SK-N-SH (cell line): ENCODE measurements at regions not wholly inside any gene's neighbourhood (a gene's known extent, or its start where the extent isn't known, plus 50 kb on each side); places are given as distances from the start of the nearest gene placed in this dataset.

Experiments
- CTCF ChIA-PET: fragments of 300-600, 350-600 bp; formaldehyde crosslinking; extraction: SDS; loops from one replicate; lab custom pipeline; 2021; lab: Yijun Ruan, JAX
- POLR2A ChIA-PET: fragments of 350-600 bp; sonication (Branson Sonifier 250); formaldehyde crosslinking; extraction: SDS; loops from one replicate; lab custom pipeline; 2020; ENCODE audit warnings: antibody characterized with exemption, inconsistent platforms; lab: Yijun Ruan, JAX
- DNase-seq: peaks from one replicate; pipeline ENCODE4 v3.0.0; 2012
- H2AFZ ChIP-seq: fragments of 200-600 bp; sonication (generic); 2 replicates; pipeline ENCODE4 v1.8.1; 2016; ENCODE audit warnings: antibody characterized with exemption, mild to moderate bottlenecking, low read depth
- H3F3A ChIP-seq: fragments of 200-600 bp; sonication (generic); replicated peaks from 2 replicates; pipeline ENCODE3; 2016; ENCODE audit warnings: antibody characterized with exemption, mild to moderate bottlenecking; ENCODE audit not compliant: insufficient read depth
- H3K27ac ChIP-seq, 2 experiments: fragments of 200-500 bp in 1 of 2; fragments of 200-600 bp in 1 of 2; sonication (Bioruptor generic) in 1 of 2; sonication (generic), shearing (Covaris generic) in 1 of 2; 2 replicates each; pipeline versions ENCODE4 v1.5.1 to v1.6.1; 2014 to 2016; ENCODE audit warnings: low read depth in 2 of 2, inconsistent platforms in 1 of 2, low read length in 1 of 2, mild to moderate bottlenecking in 1 of 2, mixed read lengths in 1 of 2
- H3K27me3 ChIP-seq: fragments of 200-600 bp; sonication (generic), shearing (Covaris generic); 2 replicates; pipeline ENCODE4 v1.6.1; 2016; ENCODE audit warnings: mixed run types; ENCODE audit not compliant: insufficient read depth
- H3K36me3 ChIP-seq, 2 experiments: fragments of 200-500 bp in 1 of 2; fragments of 200-600 bp in 1 of 2; sonication (Bioruptor generic) in 1 of 2; sonication (generic) in 1 of 2; replicated peaks in 1 of 2; 2 replicates each; pipeline versions ENCODE3 to v1.5.1; 2014 to 2016; ENCODE audit warnings: low read length in 1 of 2, mild to moderate bottlenecking in 1 of 2; ENCODE audit not compliant: insufficient read depth in 2 of 2, control insufficient read depth in 1 of 2
- H3K4me1 ChIP-seq, 2 experiments: fragments of 200-500 bp in 1 of 2; fragments of 200-600 bp in 1 of 2; sonication (Bioruptor generic) in 1 of 2; sonication (generic), shearing (Covaris generic) in 1 of 2; 2 replicates each; pipeline versions ENCODE4 v1.5.1 to v1.6.1; 2014 to 2016; ENCODE audit warnings: low read depth in 1 of 2, low read length in 1 of 2, mixed run types in 1 of 2; ENCODE audit not compliant: insufficient read depth in 2 of 2, control insufficient read depth in 1 of 2
- H3K4me2 ChIP-seq: fragments of 200-600 bp; sonication (generic), shearing (Covaris generic); 2 replicates; pipeline ENCODE4 v1.6.1; 2017; ENCODE audit warnings: mixed run types
- H3K4me3 ChIP-seq, 2 experiments: fragments of 200-500 bp in 1 of 2; fragments of 200-600 bp in 1 of 2; sonication (Bioruptor generic) in 1 of 2; sonication (generic), shearing (Covaris generic) in 1 of 2; 2 replicates each; pipeline versions ENCODE4 v1.5.1 to v1.8.1; 2014 to 2016; ENCODE audit warnings: low read depth in 2 of 2, inconsistent platforms in 1 of 2, low read length in 1 of 2, mild to moderate bottlenecking in 1 of 2, mixed read lengths in 1 of 2, moderate library complexity in 1 of 2
- H3K79me2 ChIP-seq: fragments of 200-600 bp; sonication (generic); 2 replicates; pipeline ENCODE4 v1.8.1; 2017; ENCODE audit warnings: mild to moderate bottlenecking; ENCODE audit not compliant: insufficient read depth
- H3K9ac ChIP-seq: fragments of 200-600 bp; sonication (generic); 2 replicates; pipeline ENCODE4 v1.6.1; 2017; ENCODE audit warnings: mixed run types
- H3K9me2 ChIP-seq: fragments of 200-600 bp; sonication (generic); 2 replicates; pipeline ENCODE4 v1.6.1; 2017; ENCODE audit warnings: mixed run types
- H3K9me3 ChIP-seq: fragments of 200-600 bp; sonication (generic); 2 replicates; pipeline ENCODE4 v1.6.1; 2017; ENCODE audit warnings: mixed run types, mild to moderate bottlenecking, moderate library complexity
- H4K20me1 ChIP-seq: fragments of 200-600 bp; sonication (generic); 2 replicates; pipeline ENCODE4 v1.6.1; 2017; ENCODE audit warnings: mild to moderate bottlenecking, mixed run types; ENCODE audit not compliant: insufficient read depth
- GATA2 ChIP-seq: sonication (generic); formaldehyde crosslinking; IDR thresholded peaks from 2 replicates; pipeline ENCODE4 v1.5.0; 2020; ENCODE audit warnings: mild to moderate bottlenecking, missing genetic modification reagents
- RAD21 ChIP-seq: IDR thresholded peaks from 2 replicates; pipeline ENCODE4 v1.6.1; 2012; ENCODE audit warnings: mild to moderate bottlenecking, low read length
- REST ChIP-seq: IDR thresholded peaks from 2 replicates; pipeline ENCODE4 v1.6.1; 2012; ENCODE audit warnings: mild to moderate bottlenecking, low read depth, low read length, moderate library complexity
- WGBS: methylation state at CpG from one replicate; pipeline ENCODE4 v1.1.6; 2017; ENCODE audit warnings: low lambda C conversion rate; 5-methylcytosine and 5-hydroxymethylcytosine counted together
- TF ChIP-seq, protein P1 (sequence below): IDR thresholded peaks from 2 replicates; pipeline ENCODE4 v1.4.0; 2012; ENCODE audit warnings: low read depth, borderline replicate concordance
- TF ChIP-seq, protein P2 (sequence below): fragments of 200-600 bp; sonication (generic); IDR thresholded peaks from 2 replicates; pipeline ENCODE4 v1.6.1; 2017; ENCODE audit warnings: antibody characterized with exemption, mild to moderate bottlenecking, moderate library complexity

DNA sequence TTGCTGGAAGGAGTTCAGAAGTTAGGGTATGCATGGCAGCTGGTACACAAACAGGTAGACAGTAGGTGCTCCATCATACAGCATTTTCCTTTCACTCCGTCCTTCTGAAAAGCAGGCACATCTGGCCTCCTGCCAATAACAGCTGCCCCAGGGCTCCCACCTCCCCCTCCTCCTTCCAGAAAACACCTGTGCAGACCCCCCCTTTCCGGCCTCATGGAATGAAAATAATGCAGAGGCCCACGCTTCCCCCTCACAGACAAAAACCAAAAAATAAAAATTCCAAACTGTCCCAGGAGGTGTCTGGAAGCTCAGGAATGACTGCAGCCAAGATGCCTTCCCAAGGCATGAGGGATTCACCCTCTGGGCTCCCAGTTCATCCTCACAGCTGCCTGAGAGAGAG, 185.5 kb downstream of the MN1 start (continued):
- no peak for TF ChIP-seq REST

- CTCF ChIA-PET: no interaction called here
Measured at GRCh38 chr22:27617214-27617881, 184.2 kb downstream of the MN1 start.

More at GRCh38 chr22:27617214-27617881, 184.2 kb downstream of the MN1 start:
- H3K4me3 ChIP-seq: no peak overlapping the region
- DNase-seq: no peak
- no peaks in the 10 kb centered on the region for H4K20me1 ChIP-seq
- H3K27ac ChIP-seq: no peak overlapping the region
- H2AFZ ChIP-seq: no peak overlapping the region
- 45% methylated on average over 2 of the region's 2 CpGs for WGBS
- H3K4me1 ChIP-seq: peaks cover 0 to 11% of the 10 kb centered on the region in 2 experiments; a peak in 1 of 4 replicates
- no peaks in the 10 kb centered on the region for H3K36me3 ChIP-seq
- POLR2A ChIA-PET: no interaction called here
- no peak overlapping the region for H3K4me2 ChIP-seq
- no peaks in the 10 kb centered on the region for H3K9me3 ChIP-seq
- no peaks in the 10 kb centered on the region for H3K9me2 ChIP-seq
- TF ChIP-seq, protein P1, sequence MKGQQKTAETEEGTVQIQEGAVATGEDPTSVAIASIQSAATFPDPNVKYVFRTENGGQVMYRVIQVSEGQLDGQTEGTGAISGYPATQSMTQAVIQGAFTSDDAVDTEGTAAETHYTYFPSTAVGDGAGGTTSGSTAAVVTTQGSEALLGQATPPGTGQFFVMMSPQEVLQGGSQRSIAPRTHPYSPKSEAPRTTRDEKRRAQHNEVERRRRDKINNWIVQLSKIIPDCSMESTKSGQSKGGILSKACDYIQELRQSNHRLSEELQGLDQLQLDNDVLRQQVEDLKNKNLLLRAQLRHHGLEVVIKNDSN: no peak
- peak; percentile 27; the same call in 1 of the 2 replicates for TF ChIP-seq RAD21
- TF ChIP-seq, protein P2, sequence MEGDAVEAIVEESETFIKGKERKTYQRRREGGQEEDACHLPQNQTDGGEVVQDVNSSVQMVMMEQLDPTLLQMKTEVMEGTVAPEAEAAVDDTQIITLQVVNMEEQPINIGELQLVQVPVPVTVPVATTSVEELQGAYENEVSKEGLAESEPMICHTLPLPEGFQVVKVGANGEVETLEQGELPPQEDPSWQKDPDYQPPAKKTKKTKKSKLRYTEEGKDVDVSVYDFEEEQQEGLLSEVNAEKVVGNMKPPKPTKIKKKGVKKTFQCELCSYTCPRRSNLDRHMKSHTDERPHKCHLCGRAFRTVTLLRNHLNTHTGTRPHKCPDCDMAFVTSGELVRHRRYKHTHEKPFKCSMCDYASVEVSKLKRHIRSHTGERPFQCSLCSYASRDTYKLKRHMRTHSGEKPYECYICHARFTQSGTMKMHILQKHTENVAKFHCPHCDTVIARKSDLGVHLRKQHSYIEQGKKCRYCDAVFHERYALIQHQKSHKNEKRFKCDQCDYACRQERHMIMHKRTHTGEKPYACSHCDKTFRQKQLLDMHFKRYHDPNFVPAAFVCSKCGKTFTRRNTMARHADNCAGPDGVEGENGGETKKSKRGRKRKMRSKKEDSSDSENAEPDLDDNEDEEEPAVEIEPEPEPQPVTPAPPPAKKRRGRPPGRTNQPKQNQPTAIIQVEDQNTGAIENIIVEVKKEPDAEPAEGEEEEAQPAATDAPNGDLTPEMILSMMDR: no peak; the same call in 1 of the 2 replicates
- no peak for TF ChIP-seq GATA2 (CRISPR knock-in tag)
- peaks cover 28% of the 10 kb centered on the region for H3K27me3 ChIP-seq
- no peak overlapping the region for H3K9ac ChIP-seq
- no peaks in the 10 kb centered on the region for H3K79me2 ChIP-seq
- H3F3A ChIP-seq: no peaks in the 10 kb centered on the region
